OCI-LY3 (cell line): ENCODE measurements at regions not wholly inside any gene's neighbourhood (a gene's known extent, or its start where the extent isn't known, plus 50 kb on each side); places are given as distances from the start of the nearest gene placed in this dataset.

ENCODE experiments used
- H2AFZ ChIP-seq: fragments of 200-600, 300-600 bp; shearing (Covaris generic); 2 replicates; pipeline ENCODE4 v1.6.0; 2014; ENCODE audit warnings: antibody characterized with exemption, low read depth, low read length
- H3K27ac ChIP-seq: fragments of 200-600, 300-600 bp; sonication (generic); 2 replicates; pipeline ENCODE4 v1.5.1; 2014; ENCODE audit warnings: mild to moderate bottlenecking, low read length, moderate library complexity, mixed read lengths
- H3K27me3 ChIP-seq: fragments of 200-600, 300-600 bp; sonication (generic); 2 replicates; pipeline ENCODE4 v1.6.1; 2014; ENCODE audit warnings: low read depth, low read length, mixed read lengths
- H3K36me3 ChIP-seq: fragments of 200-600, 300-600 bp; sonication (generic); replicated peaks from 2 replicates; pipeline ENCODE3; 2014; ENCODE audit warnings: low read depth, low read length, mixed read lengths
- H3K4me1 ChIP-seq: fragments of 300-600, 200-600 bp; sonication (generic); 2 replicates; pipeline ENCODE4 v1.6.1; 2014; ENCODE audit warnings: low read length, mixed read lengths
- H3K4me2 ChIP-seq: fragments of 200-600, 300-600 bp; sonication (generic); 2 replicates; pipeline ENCODE4 v1.6.1; 2014; ENCODE audit warnings: low read length, mixed read lengths
- H3K4me3 ChIP-seq: fragments of 300-600, 200-600 bp; sonication (generic); 2 replicates; pipeline ENCODE4 v1.5.1; 2014; ENCODE audit warnings: antibody characterized with exemption, mild to moderate bottlenecking, low read length, moderate library complexity
- H3K79me2 ChIP-seq: fragments of 300-600, 200-600 bp; shearing (Covaris generic); 2 replicates; pipeline ENCODE4 v1.6.1; 2014; ENCODE audit warnings: mild to moderate bottlenecking, low read length, mixed read lengths
- H3K9ac ChIP-seq: fragments of 300-600, 200-600 bp; shearing (Covaris generic); 2 replicates; pipeline ENCODE4 v1.6.0; 2014; ENCODE audit warnings: mild to moderate bottlenecking, low read length, moderate library complexity
- H3K9me3 ChIP-seq: fragments of 200-600, 300-600 bp; shearing (Covaris generic); 2 replicates; pipeline ENCODE4 v1.6.1; 2014; ENCODE audit warnings: low read length, mixed read lengths; ENCODE audit not compliant: insufficient read depth
- H4K20me1 ChIP-seq: fragments of 200-600, 300-600 bp; sonication (generic); 2 replicates; pipeline ENCODE4 v1.6.1; 2016; ENCODE audit warnings: low read length, mixed read lengths; ENCODE audit not compliant: insufficient read depth
- CTCF ChIP-seq: fragments of 200-600, 300-600 bp; sonication (generic); IDR thresholded peaks from 2 replicates; pipeline ENCODE4 v1.5.1; 2014; ENCODE audit warnings: antibody characterized with exemption, low read length, low read depth
- EZH2phosphoT487 ChIP-seq: fragments of 200-600 bp; shearing (Covaris generic); IDR thresholded peaks from 2 replicates; pipeline ENCODE4 v1.6.1; 2018; ENCODE audit warnings: antibody characterized with exemption, mixed run types, low read depth

GRCh38 chr16:8200839-8201238, 389.5 kb downstream of the TMEM114 start:
- no peak overlapping the region for H3K27ac ChIP-seq
- H3K4me2 ChIP-seq, result no peak overlapping the region
- H3K79me2 ChIP-seq, result no peaks in the 10 kb centered on the region
- no peaks in the 10 kb centered on the region for H3K36me3 ChIP-seq
- H4K20me1 ChIP-seq, result no peaks in the 10 kb centered on the region
- no peak for TF ChIP-seq EZH2phosphoT487
- no peak for TF ChIP-seq CTCF
- no peaks in the 10 kb centered on the region for H3K4me1 ChIP-seq
- no peaks in the 10 kb centered on the region for H3K9me3 ChIP-seq
- no peak overlapping the region for H3K4me3 ChIP-seq
- no peak overlapping the region for H3K9ac ChIP-seq
- H2AFZ ChIP-seq, result no peak overlapping the region
- H3K27me3 ChIP-seq, result no peaks in the 10 kb centered on the region

GRCh38 chr16:8199390-8199789, 390.9 kb downstream of the TMEM114 start:
- Histone ChIP-seq H3K9me3 (no peaks in the 10 kb centered on the region), H3K9ac (no peak overlapping the region), H2AFZ (no peak overlapping the region), H4K20me1 (no peaks in the 10 kb centered on the region), H3K27ac (no peak overlapping the region), H3K36me3 (no peaks in the 10 kb centered on the region), H3K4me2 (no peak overlapping the region), H3K27me3 (no peaks in the 10 kb centered on the region), H3K4me3 (no peak overlapping the region), H3K79me2 (no peaks in the 10 kb centered on the region), H3K4me1 (no peaks in the 10 kb centered on the region)
- no peak for TF ChIP-seq CTCF
- no peak for TF ChIP-seq EZH2phosphoT487

- H3K4me2 ChIP-seq, result no peak overlapping the region
- no peak overlapping the region for H3K9ac ChIP-seq
- H3K27ac ChIP-seq, result no peak overlapping the region
- no peak overlapping the region for H2AFZ ChIP-seq
- H3K27me3 ChIP-seq, result no peaks in the 10 kb centered on the region
- H3K4me1 ChIP-seq, result no peaks in the 10 kb centered on the region
- TF ChIP-seq EZH2phosphoT487 (no peak), CTCF (peak; percentile 50)
- H4K20me1 ChIP-seq, result no peaks in the 10 kb centered on the region
- H3K9me3 ChIP-seq, result no peaks in the 10 kb centered on the region
- no peaks in the 10 kb centered on the region for H3K79me2 ChIP-seq
- no peak overlapping the region for H3K4me3 ChIP-seq
- no peaks in the 10 kb centered on the region for H3K36me3 ChIP-seq
Observed at GRCh38 chr16:8194794-8195193, 395.5 kb downstream of the TMEM114 start.

DNA sequence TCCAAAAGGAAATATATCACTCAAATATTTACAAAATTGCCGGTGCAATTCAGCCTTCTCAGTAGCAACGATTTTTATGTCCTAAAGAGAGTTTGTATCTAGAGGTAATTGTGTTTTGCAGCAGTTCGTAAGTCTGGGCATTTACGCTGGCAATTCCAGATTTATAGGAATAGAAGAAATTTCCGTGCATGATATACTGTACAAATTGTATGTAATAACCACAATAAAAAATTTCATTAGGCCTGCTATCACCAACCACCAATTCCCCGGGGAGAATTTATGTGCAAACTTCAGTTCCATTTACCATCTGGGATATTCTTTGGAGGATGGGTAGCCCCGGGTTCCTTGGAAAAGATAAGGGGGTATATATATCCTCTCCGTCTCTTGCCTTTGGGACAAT, 401.5 kb downstream of the TMEM114 start:
- no peaks in the 10 kb centered on the region for H3K4me1 ChIP-seq
- no peak overlapping the region for H3K4me2 ChIP-seq
- H3K4me3 ChIP-seq, result no peak overlapping the region
- no peaks in the 10 kb centered on the region for H4K20me1 ChIP-seq
- TF ChIP-seq CTCF, result no peak
- TF ChIP-seq EZH2phosphoT487, result no peak
- no peak overlapping the region for H3K27ac ChIP-seq
- no peak overlapping the region for H3K9ac ChIP-seq
- no peaks in the 10 kb centered on the region for H3K36me3 ChIP-seq
- H3K79me2 ChIP-seq, result no peaks in the 10 kb centered on the region
- H2AFZ ChIP-seq, result no peak overlapping the region
- H3K9me3 ChIP-seq, result no peaks in the 10 kb centered on the region
- H3K27me3 ChIP-seq, result no peaks in the 10 kb centered on the region
